ENCODE measurements at regions not wholly inside any gene's neighbourhood (a gene's known extent, or its start where the extent isn't known, plus 50 kb on each side); places are given as distances from the start of the nearest gene placed in this dataset.
"Not testable (repeated sequence)": the region's sequence is repeated elsewhere in the genome, so short reads cannot be mapped to it uniquely, and the experiment has no call there.

DNA sequence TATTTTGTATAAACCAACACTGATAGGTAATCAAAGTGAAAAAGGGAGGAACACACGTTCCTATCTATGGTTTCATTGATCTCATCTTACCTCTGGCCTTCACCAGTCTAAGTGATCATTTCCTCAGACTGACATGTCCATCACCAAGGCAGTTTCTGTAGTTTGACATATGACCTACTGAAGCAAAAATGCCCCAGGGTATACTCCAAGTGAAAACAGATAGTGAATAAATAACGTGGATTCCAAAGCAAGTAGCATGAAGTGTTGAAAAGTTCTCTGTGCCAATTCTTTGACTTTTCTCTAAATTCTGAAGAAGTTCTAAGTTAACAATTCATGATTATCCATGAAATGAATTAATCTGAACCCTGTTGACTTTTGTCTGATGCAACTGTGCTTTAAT lies 334.2 kb upstream of the SGCG start:
- no peaks in the 10 kb centered on the region for H3K36me3 ChIP-seq (ENCODE audit: control insufficient read depth, insufficient read depth, low read length)
- ChIA-PET CTCF (no interaction called here), POLR2A (no interaction called here)
- DNase-seq (ENCODE audit: low read depth): no peak
- no peaks in the 10 kb centered on the region for H3K27me3 ChIP-seq (ENCODE audit: control insufficient read depth, insufficient read depth, low read length)
- no peak overlapping the region for H3K4me3 ChIP-seq (ENCODE audit: low read depth, low read length)
- no peak for TF ChIP-seq CTCF (IDR thresholded peaks at IDR 0.05; ENCODE audit: insufficient read depth, low read depth, low read length)

- Histone ChIP-seq H3K4me3 (ENCODE audit: low read depth, low read length) (no peak overlapping the region), H3K27me3 (ENCODE audit: control insufficient read depth, insufficient read depth, low read length) (no peaks in the 10 kb centered on the region), H3K36me3 (ENCODE audit: control insufficient read depth, insufficient read depth, low read length) (no peaks in the 10 kb centered on the region)
- no peak for TF ChIP-seq CTCF (IDR thresholded peaks at IDR 0.05; ENCODE audit: insufficient read depth, low read depth, low read length)
- DNase-seq (ENCODE audit: low read depth): no peak
- CTCF ChIA-PET: interaction anchor here (0.6 kb wide), 1 partner anchor 32 kb away, joined by 4 read pairs; no protein-coding TSS in a partner anchor
- POLR2A ChIA-PET: no interaction called here
These were observed 332.2 kb upstream of the SGCG start for GRCh38 chr13:22848539-22849052.

GRCh38 chr13:22855926-22856325 lies 324.9 kb upstream of the SGCG start:
- ChIA-PET POLR2A (no interaction called here), CTCF (no interaction called here)
- Histone ChIP-seq H3K27me3 (ENCODE audit: control insufficient read depth, insufficient read depth, low read length) (no peaks in the 10 kb centered on the region), H3K4me3 (ENCODE audit: low read depth, low read length) (no peak overlapping the region), H3K36me3 (ENCODE audit: control insufficient read depth, insufficient read depth, low read length) (no peaks in the 10 kb centered on the region)
- no peak for DNase-seq (ENCODE audit: low read depth)
- no peak for TF ChIP-seq CTCF (IDR thresholded peaks at IDR 0.05; ENCODE audit: insufficient read depth, low read depth, low read length)

GRCh38 chr13:22858980-22859379 lies 321.8 kb upstream of the SGCG start:
- CTCF ChIA-PET; DNase-seq (ENCODE audit: low read depth); POLR2A ChIA-PET; H3K36me3 ChIP-seq (ENCODE audit: control insufficient read depth, insufficient read depth, low read length); H3K27me3 ChIP-seq (ENCODE audit: control insufficient read depth, insufficient read depth, low read length); H3K4me3 ChIP-seq (ENCODE audit: low read depth, low read length): not testable (repeated sequence)

GRCh38 chr13:22859411-22859810 lies 321.4 kb upstream of the SGCG start:
- CTCF ChIA-PET; DNase-seq (ENCODE audit: low read depth); H3K36me3 ChIP-seq (ENCODE audit: control insufficient read depth, insufficient read depth, low read length); H3K4me3 ChIP-seq (ENCODE audit: low read depth, low read length); POLR2A ChIA-PET; H3K27me3 ChIP-seq (ENCODE audit: control insufficient read depth, insufficient read depth, low read length): not testable (repeated sequence)

DNA sequence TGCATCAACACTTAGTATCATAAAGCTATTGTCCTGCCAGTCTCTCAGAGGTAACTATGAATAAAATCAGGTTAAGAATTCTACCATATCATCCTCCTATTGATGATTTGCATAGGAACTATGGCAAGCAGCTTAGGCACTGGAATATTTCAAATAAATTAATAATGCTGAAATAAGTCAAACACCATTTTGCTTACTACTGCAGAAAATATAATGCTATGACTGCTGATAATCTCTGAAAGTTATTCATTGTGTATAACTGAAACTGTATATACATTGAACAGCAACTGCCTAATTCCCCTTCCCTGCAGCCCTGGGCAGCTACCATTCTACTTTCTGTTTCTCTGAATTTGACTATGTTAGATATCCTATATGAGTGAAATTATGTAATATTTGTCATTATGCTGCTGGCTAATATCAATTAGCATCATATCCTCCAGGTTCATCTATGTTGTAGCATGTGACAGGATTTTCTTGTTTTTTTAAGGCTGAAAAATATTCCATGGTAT lies 318.8 kb upstream of the SGCG start:
- TF ChIP-seq CTCF (IDR thresholded peaks at IDR 0.05; ENCODE audit: insufficient read depth, low read depth, low read length): no peak
- no peak for DNase-seq (ENCODE audit: low read depth)
- Histone ChIP-seq H3K36me3 (ENCODE audit: control insufficient read depth, insufficient read depth, low read length) (no peaks in the 10 kb centered on the region), H3K4me3 (ENCODE audit: low read depth, low read length) (no peak overlapping the region), H3K27me3 (ENCODE audit: control insufficient read depth, insufficient read depth, low read length) (no peaks in the 10 kb centered on the region)
- ChIA-PET POLR2A (no interaction called here), CTCF (no interaction called here)

Measured in BJ (cell line).